AG09319 (cell line): ENCODE measurements at regions not wholly inside any gene's neighbourhood (a gene's known extent, or its start where the extent isn't known, plus 50 kb on each side); places are given as distances from the start of the nearest gene placed in this dataset.
"Not testable (repeated sequence)": the region's sequence is repeated elsewhere in the genome, so short reads cannot be mapped to it uniquely, and the experiment has no call there.

Experiments
- DNase-seq: peaks from one replicate; pipeline ENCODE4 v3.0.0-alpha.2; 2010; ENCODE audit warnings: low read depth; ENCODE audit errors: extremely low read depth

GRCh38 chr2:111355022-111355817 lies 234.5 kb downstream of the BCL2L11 start:
- not testable (repeated sequence) for DNase-seq

- DNase-seq: not testable (repeated sequence)
Observed at GRCh38 chr2:111355823-111356511, 235.3 kb downstream of the BCL2L11 start.

GRCh38 chr2:111356512-111357031 lies 235.9 kb downstream of the BCL2L11 start:
- peak; percentile 5 for DNase-seq

GRCh38 chr2:111365986-111366640 lies 245.4 kb downstream of the BCL2L11 start:
- DNase-seq: not testable (repeated sequence)

GRCh38 chr2:111366641-111367029 lies 245.9 kb downstream of the BCL2L11 start:
- DNase-seq: not testable (repeated sequence)

GRCh38 chr2:111367080-111367479 lies 246.4 kb downstream of the BCL2L11 start:
- DNase-seq: not testable (repeated sequence)

- not testable (repeated sequence) for DNase-seq
Observed at GRCh38 chr2:111367871-111368270, 247.2 kb downstream of the BCL2L11 start.

- not testable (repeated sequence) for DNase-seq
Observed at GRCh38 chr2:111368288-111368687, 247.6 kb downstream of the BCL2L11 start.

GRCh38 chr2:111373060-111373459 lies 252.3 kb downstream of the BCL2L11 start:
- not testable (repeated sequence) for DNase-seq

- DNase-seq: not testable (repeated sequence)
Observed at GRCh38 chr2:111373989-111374388, 253.3 kb downstream of the BCL2L11 start.

- not testable (repeated sequence) for DNase-seq
Observed at GRCh38 chr2:111374734-111375133, 254.0 kb downstream of the BCL2L11 start.

GRCh38 chr2:111375320-111375883 lies 254.7 kb downstream of the BCL2L11 start:
- not testable (repeated sequence) for DNase-seq

- not testable (repeated sequence) for DNase-seq
Observed at GRCh38 chr2:111376272-111376970, 255.7 kb downstream of the BCL2L11 start.

GRCh38 chr2:111376971-111377352 lies 256.2 kb downstream of the BCL2L11 start:
- not testable (repeated sequence) for DNase-seq

GRCh38 chr2:111377386-111377959 lies 256.8 kb downstream of the BCL2L11 start:
- not testable (repeated sequence) for DNase-seq

- not testable (repeated sequence) for DNase-seq
Observed at GRCh38 chr2:111378348-111378747, 257.6 kb downstream of the BCL2L11 start.

GRCh38 chr2:111380733-111381439 lies 260.2 kb downstream of the BCL2L11 start:
- not testable (repeated sequence) for DNase-seq

GRCh38 chr2:111381530-111382306 lies 261.0 kb downstream of the BCL2L11 start:
- DNase-seq: not testable (repeated sequence)

- DNase-seq: not testable (repeated sequence)
Observed at GRCh38 chr2:111382507-111382906, 261.8 kb downstream of the BCL2L11 start.
